Left lung (tissue), 4 donors: ENCODE measurements at regions not wholly inside any gene's neighbourhood (a gene's known extent, or its start where the extent isn't known, plus 50 kb on each side); places are given as distances from the start of the nearest gene placed in this dataset.

Experiments used
- ATAC-seq: fragments of 200-7000 bp; cut with Tn5 transposase; one replicate; pipeline ENCODE4 v1.9.1; 2020; ENCODE audit warnings: moderate library complexity
- DNase-seq, 4 donors: peaks; one replicate each; pipeline ENCODE4 v3.0.0-alpha.2; 2013 to 2020
- H3K27ac ChIP-seq, 2 donors: fragments of 200-600 bp; sonication (generic) in 1 of 2; one replicate each; pipeline versions ENCODE4 v1.5.0 to v1.8.0; 2020 to 2021
- H3K27me3 ChIP-seq, 2 donors: fragments of 200-600 bp; sonication (generic) in 1 of 2; one replicate each; pipeline versions ENCODE4 v1.5.0 to v1.8.0; 2020 to 2021
- H3K36me3 ChIP-seq, 2 donors: fragments of 200-600 bp; sonication (generic) in 1 of 2; one replicate each; pipeline versions ENCODE4 v1.5.0 to v1.8.0; 2020 to 2021
- H3K4me1 ChIP-seq, 2 donors: fragments of 200-600 bp; one replicate each; pipeline ENCODE4 v1.8.0; 2021
- H3K4me3 ChIP-seq, 2 donors: fragments of 200-600 bp; sonication (generic) in 1 of 2; one replicate each; pipeline versions ENCODE4 v1.5.0 to v1.8.0; 2020 to 2021; ENCODE audit warnings: mild to moderate bottlenecking in 1 of 2
- H3K9me3 ChIP-seq, 2 donors: fragments of 200-600 bp; sonication (generic) in 1 of 2; one replicate each; pipeline versions ENCODE4 v1.5.0 to v1.8.0; 2020 to 2021
- intact Hi-C, 2 donors: fragments of 100-400 bp; cut with DNase I; formaldehyde crosslinking; loops; one replicate each; pipeline versions ENCODE4 v1.11.2 to v1.14.2; 2022
- TF ChIP-seq, protein P1 (sequence below), 2 donors: fragments of 200-600 bp; sonication (generic) in 1 of 2; IDR thresholded peaks; one replicate each; pipeline versions ENCODE4 v1.5.0 to v1.8.0; 2021; ENCODE audit warnings: antibody characterized with exemption in 2 of 2
- donor health status: DM: no; HTN: yes; CAD: no.
- donor health status: DM: no; HTN: no; CAD: no.

DNA sequence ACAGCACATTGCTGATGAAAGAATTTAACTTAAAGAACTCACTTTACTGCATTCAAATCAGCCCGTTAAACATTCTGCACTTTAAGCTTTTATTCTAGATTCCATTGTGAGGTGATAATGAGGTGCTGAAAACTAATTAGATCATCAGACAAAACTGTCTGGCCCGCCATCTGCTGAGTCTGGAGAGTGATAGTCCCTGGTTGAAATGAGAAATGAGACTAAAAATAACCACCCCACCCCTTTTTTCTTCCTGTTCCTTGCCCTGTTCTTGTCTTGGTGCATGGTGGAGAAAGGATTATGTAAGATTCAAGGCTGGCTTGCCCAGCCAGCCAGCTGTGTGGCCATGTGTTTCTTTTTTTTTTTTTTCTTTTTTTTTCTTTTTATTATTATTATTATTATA lies 277.0 kb upstream of the COBL start:
- H3K9me3 ChIP-seq = peaks cover 0 to 8% of the 10 kb centered on the region in 2 donors
- no peak for ATAC-seq
- H3K27me3 ChIP-seq = no peaks in the 10 kb centered on the region
- intact Hi-C loops = no loop called here
- H3K36me3 ChIP-seq = no peaks in the 10 kb centered on the region
- H3K4me3 ChIP-seq = no peak overlapping the region
- TF ChIP-seq, protein P1, sequence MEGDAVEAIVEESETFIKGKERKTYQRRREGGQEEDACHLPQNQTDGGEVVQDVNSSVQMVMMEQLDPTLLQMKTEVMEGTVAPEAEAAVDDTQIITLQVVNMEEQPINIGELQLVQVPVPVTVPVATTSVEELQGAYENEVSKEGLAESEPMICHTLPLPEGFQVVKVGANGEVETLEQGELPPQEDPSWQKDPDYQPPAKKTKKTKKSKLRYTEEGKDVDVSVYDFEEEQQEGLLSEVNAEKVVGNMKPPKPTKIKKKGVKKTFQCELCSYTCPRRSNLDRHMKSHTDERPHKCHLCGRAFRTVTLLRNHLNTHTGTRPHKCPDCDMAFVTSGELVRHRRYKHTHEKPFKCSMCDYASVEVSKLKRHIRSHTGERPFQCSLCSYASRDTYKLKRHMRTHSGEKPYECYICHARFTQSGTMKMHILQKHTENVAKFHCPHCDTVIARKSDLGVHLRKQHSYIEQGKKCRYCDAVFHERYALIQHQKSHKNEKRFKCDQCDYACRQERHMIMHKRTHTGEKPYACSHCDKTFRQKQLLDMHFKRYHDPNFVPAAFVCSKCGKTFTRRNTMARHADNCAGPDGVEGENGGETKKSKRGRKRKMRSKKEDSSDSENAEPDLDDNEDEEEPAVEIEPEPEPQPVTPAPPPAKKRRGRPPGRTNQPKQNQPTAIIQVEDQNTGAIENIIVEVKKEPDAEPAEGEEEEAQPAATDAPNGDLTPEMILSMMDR (IDR thresholded peaks at IDR 0.05) = no peak
- H3K27ac ChIP-seq = no peak overlapping the region
- no peaks in the 10 kb centered on the region for H3K4me1 ChIP-seq
- peak in 1 of 4 donors; percentile 13 for DNase-seq

DNA sequence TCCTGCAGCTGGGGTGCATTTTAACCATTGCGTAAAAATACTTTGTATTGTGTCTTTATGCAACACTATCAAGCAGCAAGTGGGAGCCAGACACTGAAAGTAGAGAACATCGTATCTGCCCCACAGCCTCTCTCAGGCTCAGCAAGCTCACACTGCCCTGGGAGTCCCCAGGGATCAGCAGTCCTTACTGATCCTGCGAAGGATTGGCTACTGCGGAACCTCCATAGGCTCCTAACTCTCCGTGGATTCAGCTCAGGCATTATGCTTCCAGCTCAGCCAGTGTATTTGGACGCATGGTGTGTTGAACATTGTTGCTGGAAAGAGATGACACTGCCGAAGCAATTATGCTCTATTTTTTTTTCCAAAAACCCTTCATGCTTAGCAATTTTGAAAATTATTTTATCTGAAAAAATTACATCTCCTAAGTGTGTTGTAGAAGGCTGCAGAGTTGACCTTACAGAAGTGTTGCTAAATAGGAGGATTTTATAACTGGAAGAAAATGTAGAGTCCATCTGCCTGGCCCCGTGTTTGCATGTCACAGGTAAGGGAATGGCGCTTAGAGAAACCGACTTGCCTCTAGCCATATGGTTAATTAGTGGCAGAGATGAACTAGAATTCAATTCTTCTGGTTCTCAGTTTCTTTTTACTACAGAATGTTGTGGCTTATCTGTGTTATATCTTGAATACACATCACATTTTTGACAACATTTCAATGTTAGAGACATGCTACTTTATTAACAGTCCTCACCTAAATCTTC lies 276.4 kb upstream of the COBL start:
- DNase-seq = no peak
- Histone ChIP-seq H3K27me3 (no peaks in the 10 kb centered on the region), H3K27ac (no peak overlapping the region), H3K36me3 (no peaks in the 10 kb centered on the region), H3K4me3 (no peak overlapping the region), H3K4me1 (no peaks in the 10 kb centered on the region), H3K9me3 (peaks cover 0 to 8% of the 10 kb centered on the region in 2 donors)
- ATAC-seq = no peak
- TF ChIP-seq, protein P1 (IDR thresholded peaks at IDR 0.05) = no peak
- intact Hi-C loops = no loop called here

DNA sequence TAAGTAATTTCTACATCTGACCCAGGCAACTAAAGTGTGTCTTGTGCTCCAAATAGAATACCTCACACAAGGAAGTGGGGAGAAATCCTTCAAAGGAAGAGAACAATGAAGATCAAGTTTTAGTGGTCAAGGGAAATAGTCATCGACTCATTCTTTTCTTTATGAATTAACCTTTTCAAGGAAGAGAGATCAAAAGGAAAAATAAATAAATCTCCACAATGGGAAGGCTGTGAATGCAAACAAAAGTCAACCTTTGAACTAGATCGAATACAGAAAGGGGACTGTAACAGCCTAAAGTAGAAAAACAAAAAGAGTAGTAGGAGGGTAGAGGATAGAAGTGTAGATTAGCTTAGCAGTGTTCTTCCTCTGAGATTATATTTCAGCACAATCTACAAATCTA lies 274.6 kb upstream of the COBL start:
- no peak for DNase-seq
- H3K9me3 ChIP-seq = peaks cover 0 to 8% of the 10 kb centered on the region in 2 donors
- no peaks in the 10 kb centered on the region for H3K4me1 ChIP-seq
- TF ChIP-seq, protein P1 (IDR thresholded peaks at IDR 0.05) = no peak
- H3K27me3 ChIP-seq = no peaks in the 10 kb centered on the region
- intact Hi-C loops = no loop called here
- ATAC-seq = no peak
- H3K4me3 ChIP-seq = no peak overlapping the region
- H3K27ac ChIP-seq = no peak overlapping the region
- H3K36me3 ChIP-seq = no peaks in the 10 kb centered on the region

DNA sequence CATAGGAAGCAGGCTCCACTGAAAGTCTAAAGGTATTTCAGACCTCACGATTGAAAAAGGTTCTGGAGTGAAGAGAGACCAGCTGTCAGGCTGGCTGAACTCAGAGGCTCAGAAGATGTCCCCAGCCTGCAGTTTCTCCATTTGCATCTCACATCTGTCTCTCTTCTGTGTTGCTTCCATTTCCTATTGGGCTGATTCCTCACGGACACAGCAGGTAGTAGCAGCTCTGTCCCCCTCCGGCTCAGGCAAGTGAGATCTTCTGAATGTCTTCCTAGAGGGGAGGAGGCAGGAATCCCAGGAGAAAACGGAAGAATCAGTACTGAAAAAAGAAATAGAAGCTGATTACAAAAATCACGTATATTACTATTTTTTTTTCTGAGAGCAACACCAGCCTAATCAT lies 274.1 kb upstream of the COBL start:
- intact Hi-C loops = no loop called here

DNA sequence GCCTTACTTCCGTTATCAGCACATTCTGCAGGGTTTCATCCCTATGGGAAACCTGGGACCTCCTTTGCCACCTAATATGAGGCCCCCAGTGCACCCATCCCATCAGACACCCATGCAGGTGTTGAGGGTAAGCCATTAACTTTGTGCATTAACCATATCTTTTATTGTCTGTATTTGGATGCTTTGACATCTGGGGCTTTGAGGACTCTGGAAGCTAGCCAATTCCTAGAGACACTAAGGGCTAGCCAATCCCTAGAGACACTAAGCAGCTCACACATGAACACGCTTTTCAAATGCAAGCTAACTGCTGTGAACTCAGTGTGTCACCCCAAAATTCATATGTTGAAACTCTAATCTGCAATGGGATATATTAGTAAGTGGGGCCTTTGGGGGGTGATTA lies 272.5 kb upstream of the COBL start:
- no peak for DNase-seq
- Histone ChIP-seq H3K36me3 (no peaks in the 10 kb centered on the region), H3K27ac (no peak overlapping the region), H3K27me3 (no peaks in the 10 kb centered on the region), H3K4me1 (no peaks in the 10 kb centered on the region), H3K4me3 (no peak overlapping the region), H3K9me3 (peaks cover 0 to 6% of the 10 kb centered on the region in 2 donors)
- no peak for ATAC-seq
- intact Hi-C loops = no loop called here
- TF ChIP-seq, protein P1 (IDR thresholded peaks at IDR 0.05) = no peak

More for the DNA sequence above, 274.1 kb upstream of the COBL start:
- Histone ChIP-seq H3K36me3 (no peaks in the 10 kb centered on the region), H3K27ac (no peak overlapping the region), H3K9me3 (peaks cover 0 to 8% of the 10 kb centered on the region in 2 donors), H3K4me1 (no peaks in the 10 kb centered on the region), H3K4me3 (no peak overlapping the region), H3K27me3 (no peaks in the 10 kb centered on the region)
- TF ChIP-seq, protein P1 (IDR thresholded peaks at IDR 0.05) = no peak
- DNase-seq (no peak), ATAC-seq (no peak)
